Loucy (cell line): ENCODE measurements at regions not wholly inside any gene's neighbourhood (a gene's known extent, or its start where the extent isn't known, plus 50 kb on each side); places are given as distances from the start of the nearest gene placed in this dataset.

Source experiments
- H2AFZ ChIP-seq: fragments of 200-600 bp; sonication (generic); 2 replicates; pipeline ENCODE4 v1.6.0; 2016; ENCODE audit warnings: antibody characterized with exemption, mild to moderate bottlenecking, low read length, moderate library complexity
- H3F3A ChIP-seq: fragments of 200-600 bp; 2 replicates; pipeline ENCODE4 v1.6.0; 2016; ENCODE audit warnings: antibody characterized with exemption, low read depth, mild to moderate bottlenecking
- H3K27me3 ChIP-seq: fragments of 200-600 bp; sonication (generic); 2 replicates; pipeline ENCODE4 v1.6.1; 2014; ENCODE audit warnings: low read length, mild to moderate bottlenecking; ENCODE audit not compliant: insufficient read depth, poor library complexity, severe bottlenecking
- H3K36me3 ChIP-seq: fragments of 200-600 bp; sonication (generic); 2 replicates; pipeline ENCODE4 v1.6.1; 2016; ENCODE audit warnings: low read length; ENCODE audit not compliant: insufficient read depth
- H3K4me1 ChIP-seq: fragments of 200-600 bp; sonication (generic); 2 replicates; pipeline ENCODE4 v1.5.1; 2014; ENCODE audit warnings: low read length, mild to moderate bottlenecking; ENCODE audit not compliant: insufficient read depth, poor library complexity, severe bottlenecking
- H3K4me2 ChIP-seq: fragments of 200-600 bp; sonication (generic); 2 replicates; pipeline ENCODE4 v1.6.0; 2014; ENCODE audit warnings: antibody characterized with exemption, low read length, low read depth, mild to moderate bottlenecking; ENCODE audit not compliant: poor library complexity, severe bottlenecking
- H3K4me3 ChIP-seq: fragments of 200-600 bp; sonication (generic); 2 replicates; pipeline ENCODE4 v1.5.1; 2014; ENCODE audit warnings: low read length, mild to moderate bottlenecking, mixed read lengths; ENCODE audit not compliant: poor library complexity, severe bottlenecking
- H3K79me2 ChIP-seq: fragments of 200-600 bp; sonication (generic); 2 replicates; pipeline ENCODE4 v1.6.1; 2014; ENCODE audit warnings: low read length; ENCODE audit not compliant: insufficient read depth
- H3K9ac ChIP-seq: fragments of 200-600 bp; sonication (generic); 2 replicates; pipeline ENCODE4 v1.6.0; 2014; ENCODE audit warnings: mild to moderate bottlenecking, low read depth, low read length, moderate library complexity; ENCODE audit not compliant: poor library complexity, severe bottlenecking
- H3K9me2 ChIP-seq: fragments of 200-600 bp; sonication (generic); replicated peaks from 2 replicates; pipeline ENCODE4 v1.6.1; 2016; ENCODE audit warnings: low read depth, low read length, mixed read lengths
- H3K9me3 ChIP-seq: fragments of 200-600 bp; sonication (generic); 2 replicates; pipeline ENCODE4 v1.6.1; 2014; ENCODE audit warnings: mild to moderate bottlenecking, antibody characterized with exemption, low read length, low read depth; ENCODE audit not compliant: insufficient read depth
- H4K20me1 ChIP-seq: fragments of 200-600 bp; sonication (generic); 2 replicates; pipeline ENCODE4 v1.6.0; 2014; ENCODE audit warnings: antibody characterized with exemption, low read length, mild to moderate bottlenecking; ENCODE audit not compliant: insufficient read depth, poor library complexity, severe bottlenecking
- EZH2phosphoT487 ChIP-seq: fragments of 200-600 bp; IDR thresholded peaks from 2 replicates; pipeline ENCODE4 v1.6.1; 2018; ENCODE audit warnings: antibody characterized with exemption, mild to moderate bottlenecking, moderate library complexity, borderline replicate concordance
- TF ChIP-seq, protein P1 (sequence below): fragments of 200-600 bp; sonication (generic); conservative IDR thresholded peaks from 2 replicates; pipeline ENCODE4 v1.5.1; 2014; ENCODE audit warnings: mild to moderate bottlenecking, antibody characterized with exemption, low read length

GRCh38 chrX:45731448-45731847 is 530.8 kb upstream of the DIPK2B start:
- Histone ChIP-seq H3K9me2 (no peaks in the 10 kb centered on the region), H4K20me1 (no peaks in the 10 kb centered on the region), H3K4me1 (no peaks in the 10 kb centered on the region), H3K36me3 (no peaks in the 10 kb centered on the region), H3K79me2 (no peaks in the 10 kb centered on the region), H2AFZ (no peak overlapping the region), H3K9me3 (no peaks in the 10 kb centered on the region), H3K4me3 (no peak overlapping the region), H3K4me2 (no peak overlapping the region), H3K9ac (no peak overlapping the region), H3K27me3 (no peaks in the 10 kb centered on the region), H3F3A (no peaks in the 10 kb centered on the region)
- TF ChIP-seq EZH2phosphoT487: no peak
- TF ChIP-seq, protein P1, sequence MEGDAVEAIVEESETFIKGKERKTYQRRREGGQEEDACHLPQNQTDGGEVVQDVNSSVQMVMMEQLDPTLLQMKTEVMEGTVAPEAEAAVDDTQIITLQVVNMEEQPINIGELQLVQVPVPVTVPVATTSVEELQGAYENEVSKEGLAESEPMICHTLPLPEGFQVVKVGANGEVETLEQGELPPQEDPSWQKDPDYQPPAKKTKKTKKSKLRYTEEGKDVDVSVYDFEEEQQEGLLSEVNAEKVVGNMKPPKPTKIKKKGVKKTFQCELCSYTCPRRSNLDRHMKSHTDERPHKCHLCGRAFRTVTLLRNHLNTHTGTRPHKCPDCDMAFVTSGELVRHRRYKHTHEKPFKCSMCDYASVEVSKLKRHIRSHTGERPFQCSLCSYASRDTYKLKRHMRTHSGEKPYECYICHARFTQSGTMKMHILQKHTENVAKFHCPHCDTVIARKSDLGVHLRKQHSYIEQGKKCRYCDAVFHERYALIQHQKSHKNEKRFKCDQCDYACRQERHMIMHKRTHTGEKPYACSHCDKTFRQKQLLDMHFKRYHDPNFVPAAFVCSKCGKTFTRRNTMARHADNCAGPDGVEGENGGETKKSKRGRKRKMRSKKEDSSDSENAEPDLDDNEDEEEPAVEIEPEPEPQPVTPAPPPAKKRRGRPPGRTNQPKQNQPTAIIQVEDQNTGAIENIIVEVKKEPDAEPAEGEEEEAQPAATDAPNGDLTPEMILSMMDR: no peak

DNA sequence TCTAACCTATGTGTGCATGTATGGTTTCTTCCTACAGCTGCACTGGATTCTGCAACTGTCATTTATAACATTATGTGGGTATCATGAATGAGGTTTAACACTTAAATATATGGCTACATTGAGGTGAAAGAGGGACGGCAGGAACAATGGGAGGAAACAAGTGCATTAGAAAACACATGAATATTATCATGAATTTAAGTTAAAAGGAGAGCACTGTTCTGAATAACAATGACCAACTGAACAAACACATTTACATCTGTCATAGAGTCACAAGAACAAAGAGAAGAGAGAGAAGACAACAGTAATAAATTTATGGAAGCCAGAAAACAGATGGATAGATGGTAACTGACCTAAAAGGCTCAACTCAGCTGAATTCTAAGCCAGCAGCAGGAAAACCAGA is 527.1 kb upstream of the DIPK2B start:
- no peak overlapping the region for H3K4me2 ChIP-seq
- H2AFZ ChIP-seq: no peak overlapping the region
- no peaks in the 10 kb centered on the region for H3K36me3 ChIP-seq
- H3F3A ChIP-seq: no peaks in the 10 kb centered on the region
- no peaks in the 10 kb centered on the region for H3K9me3 ChIP-seq
- no peaks in the 10 kb centered on the region for H4K20me1 ChIP-seq
- no peaks in the 10 kb centered on the region for H3K27me3 ChIP-seq
- no peak overlapping the region for H3K9ac ChIP-seq
- H3K4me3 ChIP-seq: no peak overlapping the region
- H3K4me1 ChIP-seq: no peaks in the 10 kb centered on the region
- H3K79me2 ChIP-seq: no peaks in the 10 kb centered on the region
- no peaks in the 10 kb centered on the region for H3K9me2 ChIP-seq
- TF ChIP-seq, protein P1: no peak
- TF ChIP-seq EZH2phosphoT487: no peak

DNA sequence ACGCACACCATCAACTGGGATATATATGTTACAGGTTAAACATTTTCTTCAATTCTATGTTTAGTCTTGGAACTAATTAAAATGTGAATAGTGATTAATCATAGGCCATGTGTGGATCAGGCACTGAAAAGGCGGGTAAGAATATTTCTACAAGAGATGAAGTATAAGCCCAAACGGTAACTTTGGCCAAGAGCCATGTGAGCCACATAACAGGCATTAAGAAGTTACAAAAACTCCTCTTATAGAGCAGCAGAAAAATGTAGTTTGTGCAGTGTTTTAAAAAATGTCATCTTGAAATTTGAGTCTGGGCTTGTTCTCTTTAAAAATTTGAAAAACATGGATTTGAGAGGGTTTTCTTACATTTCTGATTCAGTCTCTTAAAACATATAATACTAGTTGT is 521.8 kb upstream of the DIPK2B start:
- TF ChIP-seq, protein P1: no peak
- TF ChIP-seq EZH2phosphoT487: no peak
- Histone ChIP-seq H3K9me3 (no peaks in the 10 kb centered on the region), H3F3A (no peaks in the 10 kb centered on the region), H3K36me3 (no peaks in the 10 kb centered on the region), H4K20me1 (no peaks in the 10 kb centered on the region), H3K9me2 (no peaks in the 10 kb centered on the region), H3K4me1 (no peaks in the 10 kb centered on the region), H2AFZ (no peak overlapping the region), H3K79me2 (no peaks in the 10 kb centered on the region), H3K27me3 (no peaks in the 10 kb centered on the region), H3K9ac (no peak overlapping the region), H3K4me2 (no peak overlapping the region), H3K4me3 (no peak overlapping the region)
